Neural progenitor cell (in vitro differentiated cells): ENCODE measurements at regions not wholly inside any gene's neighbourhood (a gene's known extent, or its start where the extent isn't known, plus 50 kb on each side); places are given as distances from the start of the nearest gene placed in this dataset.

Experiments used
- DNase-seq: peaks from one replicate; pipeline ENCODE4 v3.0.0-alpha.2; 2016; ENCODE audit warnings: low spot score
- H2AFZ ChIP-seq: fragments of 200-600 bp; sonication (generic); replicated peaks from 2 replicates; pipeline ENCODE4 v1.6.1; 2016; ENCODE audit warnings: antibody characterized with exemption
- H3F3A ChIP-seq: fragments of 200-600 bp; sonication (generic); 2 replicates; pipeline ENCODE4 v1.6.1; 2016; ENCODE audit warnings: antibody characterized with exemption, low read depth
- H3K27ac ChIP-seq: fragments of 200-600 bp; sonication (generic); 2 replicates; pipeline ENCODE4 v1.5.1; 2016; ENCODE audit warnings: mild to moderate bottlenecking
- H3K27me3 ChIP-seq: fragments of 200-600 bp; sonication (generic); 2 replicates; pipeline ENCODE4 v1.6.1; 2016; ENCODE audit warnings: mild to moderate bottlenecking, moderate library complexity
- H3K36me3 ChIP-seq: fragments of 200-600 bp; sonication (generic); 2 replicates; pipeline ENCODE4 v1.5.1; 2016
- H3K4me1 ChIP-seq: fragments of 200-600 bp; sonication (generic); 2 replicates; pipeline ENCODE4 v1.6.1; 2016; ENCODE audit warnings: mixed run types
- H3K4me2 ChIP-seq: fragments of 200-600 bp; sonication (generic); 2 replicates; pipeline ENCODE4 v1.6.1; 2016
- H3K4me3 ChIP-seq: fragments of 200-600 bp; sonication (generic); 2 replicates; pipeline ENCODE4 v1.5.1; 2016
- H3K79me2 ChIP-seq: fragments of 200-600 bp; sonication (generic); 2 replicates; pipeline ENCODE4 v1.6.1; 2016; ENCODE audit warnings: low read depth
- H3K9ac ChIP-seq: fragments of 200-600 bp; sonication (generic); 2 replicates; pipeline ENCODE4 v1.6.1; 2016
- H3K9me3 ChIP-seq: fragments of 200-600 bp; sonication (generic); 2 replicates; pipeline ENCODE4 v1.5.1; 2016; ENCODE audit warnings: low read depth
- H4K20me1 ChIP-seq: fragments of 200-600 bp; sonication (generic); 2 replicates; pipeline ENCODE4 v1.6.1; 2016; ENCODE audit warnings: low read depth
- H3K27ac Mint-ChIP-seq: 3 replicates; pipeline ENCODE4 v1.8.0; 2021; ENCODE audit warnings: mixed read lengths
- H3K27me3 Mint-ChIP-seq: 2 replicates; pipeline ENCODE4 v1.8.0; 2022; ENCODE audit warnings: low read depth, mild to moderate bottlenecking, inconsistent platforms, moderate library complexity, mixed read lengths; ENCODE audit not compliant: insufficient read depth
- H3K36me3 Mint-ChIP-seq: 3 replicates; pipeline ENCODE4 v1.8.0; 2021; ENCODE audit warnings: mixed read lengths
- H3K4me1 Mint-ChIP-seq: 3 replicates; pipeline ENCODE4 v1.8.0; 2021; ENCODE audit warnings: mixed read lengths
- H3K4me3 Mint-ChIP-seq: 3 replicates; pipeline ENCODE4 v1.8.0; 2021; ENCODE audit warnings: mild to moderate bottlenecking, moderate library complexity, mixed read lengths
- H3K9me3 Mint-ChIP-seq: 3 replicates; pipeline ENCODE4 v1.8.0; 2020; ENCODE audit warnings: mixed read lengths
- CTCF ChIP-seq: fragments of 200-600 bp; sonication (generic); IDR thresholded peaks from 2 replicates; pipeline ENCODE4 v1.5.1; 2017; ENCODE audit warnings: antibody characterized with exemption, mild to moderate bottlenecking
- EZH2 ChIP-seq: fragments of 200-600 bp; sonication (generic); IDR thresholded peaks from 2 replicates; pipeline ENCODE4 v1.6.1; 2017; ENCODE audit warnings: antibody characterized with exemption, mild to moderate bottlenecking, moderate library complexity
- EZH2phosphoT487 ChIP-seq: fragments of 200-600 bp; sonication (generic); IDR thresholded peaks from 2 replicates; pipeline ENCODE4 v1.6.1; 2017; ENCODE audit warnings: antibody characterized with exemption

GRCh38 chr2:58800881-58801280 lies 559.8 kb upstream of the FANCL start:
- H3K9me3 ChIP-seq: no peaks in the 10 kb centered on the region
- no peak overlapping the region for H3K4me2 ChIP-seq
- no peaks in the 10 kb centered on the region for H3K27me3 ChIP-seq
- no peak overlapping the region for H3K4me3 ChIP-seq
- Mint-ChIP-seq H3K27me3 (peaks cover 3% of the 10 kb centered on the region), H3K36me3 (no peaks in the 10 kb centered on the region), H3K27ac (no peak overlapping the region), H3K9me3 (no peaks in the 10 kb centered on the region), H3K4me3 (no peak overlapping the region), H3K4me1 (peaks cover 4% of the 10 kb centered on the region)
- H2AFZ ChIP-seq: no peak overlapping the region
- no peaks in the 10 kb centered on the region for H3K4me1 ChIP-seq
- no peaks in the 10 kb centered on the region for H3K79me2 ChIP-seq
- H3F3A ChIP-seq: no peaks in the 10 kb centered on the region
- H3K27ac ChIP-seq: no peak overlapping the region
- H3K36me3 ChIP-seq: no peaks in the 10 kb centered on the region
- DNase-seq: no peak
- H4K20me1 ChIP-seq: no peaks in the 10 kb centered on the region
- TF ChIP-seq EZH2phosphoT487: no peak
- no peak for TF ChIP-seq EZH2
- TF ChIP-seq CTCF: no peak
- no peak overlapping the region for H3K9ac ChIP-seq

GRCh38 chr2:58798676-58799208 lies 557.6 kb upstream of the FANCL start:
- H3K9ac ChIP-seq: no peak overlapping the region
- H2AFZ ChIP-seq: no peak overlapping the region
- H3K4me1 ChIP-seq: no peaks in the 10 kb centered on the region
- no peaks in the 10 kb centered on the region for H3F3A ChIP-seq
- H3K9me3 ChIP-seq: no peaks in the 10 kb centered on the region
- Mint-ChIP-seq H3K36me3 (no peaks in the 10 kb centered on the region), H3K27me3 (peaks cover under 1% of the 10 kb centered on the region), H3K9me3 (no peaks in the 10 kb centered on the region), H3K27ac (no peak overlapping the region), H3K4me1 (peaks cover 4% of the 10 kb centered on the region), H3K4me3 (no peak overlapping the region)
- H3K79me2 ChIP-seq: no peaks in the 10 kb centered on the region
- TF ChIP-seq CTCF (no peak), EZH2phosphoT487 (no peak), EZH2 (no peak)
- no peaks in the 10 kb centered on the region for H3K27me3 ChIP-seq
- H3K4me2 ChIP-seq: no peak overlapping the region
- no peak overlapping the region for H3K27ac ChIP-seq
- no peaks in the 10 kb centered on the region for H3K36me3 ChIP-seq
- no peak for DNase-seq
- H4K20me1 ChIP-seq: no peaks in the 10 kb centered on the region
- H3K4me3 ChIP-seq: no peak overlapping the region

- Histone ChIP-seq H3F3A (no peaks in the 10 kb centered on the region), H3K9me3 (no peaks in the 10 kb centered on the region), H3K27ac (no peak overlapping the region), H3K4me2 (no peak overlapping the region), H3K4me3 (no peak overlapping the region), H4K20me1 (no peaks in the 10 kb centered on the region), H3K36me3 (no peaks in the 10 kb centered on the region), H3K27me3 (no peaks in the 10 kb centered on the region), H3K79me2 (no peaks in the 10 kb centered on the region), H3K4me1 (no peaks in the 10 kb centered on the region), H3K9ac (no peak overlapping the region), H2AFZ (no peak overlapping the region)
- H3K4me3 Mint-ChIP-seq: no peak overlapping the region
- H3K27ac Mint-ChIP-seq: no peak overlapping the region
- no peak for DNase-seq
- peaks cover 2% of the 10 kb centered on the region for H3K9me3 Mint-ChIP-seq
- peaks cover 4% of the 10 kb centered on the region for H3K4me1 Mint-ChIP-seq
- H3K27me3 Mint-ChIP-seq: no peaks in the 10 kb centered on the region
- no peaks in the 10 kb centered on the region for H3K36me3 Mint-ChIP-seq
- TF ChIP-seq CTCF (no peak), EZH2 (no peak), EZH2phosphoT487 (no peak)
Measured at GRCh38 chr2:58796239-58796910, 555.2 kb upstream of the FANCL start.
